ENCODE measurements at regions not wholly inside any gene's neighbourhood (a gene's known extent, or its start where the extent isn't known, plus 50 kb on each side); places are given as distances from the start of the nearest gene placed in this dataset.

DNA sequence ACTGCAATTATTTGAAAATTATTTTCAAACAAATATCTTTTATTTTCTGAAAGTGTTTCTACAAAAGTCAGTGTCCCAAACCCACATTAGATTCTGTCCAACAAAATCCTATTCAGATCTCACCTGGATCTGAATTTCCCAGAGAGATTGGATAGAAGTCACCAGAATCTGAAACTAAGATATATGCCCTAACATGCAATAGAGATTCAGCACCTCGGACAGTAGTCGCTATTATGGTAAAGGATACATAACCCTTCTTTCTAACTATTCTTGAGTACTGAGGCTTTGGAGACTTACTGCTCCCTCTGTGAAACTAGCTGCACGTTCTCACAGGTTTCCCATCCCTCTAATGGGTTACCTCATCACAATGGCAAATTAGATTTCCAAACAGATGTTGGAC is 151.4 kb downstream of the ID4 start:
- Mint-ChIP-seq H3K9me3 (no peaks in the 10 kb centered on the region), H3K4me1 (ENCODE audit: low read depth in 2 of 2) (peaks cover 0 to 3% of the 10 kb centered on the region in 2 donors), H3K36me3 (no peaks in the 10 kb centered on the region), H3K27ac (no peak overlapping the region), H3K4me3 (no peak overlapping the region), H3K27me3 (peaks cover 27 to 40% of the 10 kb centered on the region in 2 donors)
- DNase-seq (ENCODE audit: low spot score): no peak
- ATAC-seq: no peak

GRCh38 chr6:19991176-19991575 is 154.0 kb downstream of the ID4 start:
- Mint-ChIP-seq H3K4me3 (no peak overlapping the region), H3K4me1 (ENCODE audit: low read depth in 2 of 2) (peaks cover 0 to 3% of the 10 kb centered on the region in 2 donors), H3K36me3 (no peaks in the 10 kb centered on the region), H3K9me3 (no peaks in the 10 kb centered on the region), H3K27ac (no peak overlapping the region), H3K27me3 (peaks cover 34 to 47% of the 10 kb centered on the region in 2 donors)
- DNase-seq (ENCODE audit: low spot score) (no peak), ATAC-seq (no peak)

- Mint-ChIP-seq H3K9me3 (peaks cover 7% of the 10 kb centered on the region), H3K27ac (no peak overlapping the region), H3K36me3 (peaks cover 3% of the 10 kb centered on the region), H3K27me3 (peaks cover 37 to 47% of the 10 kb centered on the region in 2 donors), H3K4me3 (no peak overlapping the region), H3K4me1 (ENCODE audit: low read depth in 2 of 2) (peaks cover 6 to 8% of the 10 kb centered on the region in 2 donors)
- ATAC-seq (no peak), DNase-seq (ENCODE audit: low spot score) (no peak)
Measured at GRCh38 chr6:19994909-19995308, 157.7 kb downstream of the ID4 start.

- H3K27me3 Mint-ChIP-seq: peaks cover 37 to 47% of the 10 kb centered on the region in 2 donors
Measured at GRCh38 chr6:19995575-19996257, 158.5 kb downstream of the ID4 start.

GRCh38 chr6:19997104-19997503 is 159.9 kb downstream of the ID4 start:
- H3K27ac Mint-ChIP-seq: no peak overlapping the region
- H3K4me3 Mint-ChIP-seq: no peak overlapping the region
- peaks cover 6 to 8% of the 10 kb centered on the region in 2 donors for H3K4me1 Mint-ChIP-seq (ENCODE audit: low read depth in 2 of 2)
- peaks cover 8% of the 10 kb centered on the region for H3K9me3 Mint-ChIP-seq
- H3K27me3 Mint-ChIP-seq: peaks cover 36 to 43% of the 10 kb centered on the region in 2 donors
- H3K36me3 Mint-ChIP-seq: peaks cover 5% of the 10 kb centered on the region
- DNase-seq (ENCODE audit: low spot score) (no peak), ATAC-seq (no peak)

More at GRCh38 chr6:19995575-19996257, 158.5 kb downstream of the ID4 start:
- H3K9me3 Mint-ChIP-seq: peaks cover 8% of the 10 kb centered on the region
- ATAC-seq (no peak), DNase-seq (ENCODE audit: low spot score) (no peak)
- no peak overlapping the region for H3K4me3 Mint-ChIP-seq
- H3K36me3 Mint-ChIP-seq: peaks cover 5% of the 10 kb centered on the region
- H3K4me1 Mint-ChIP-seq (ENCODE audit: low read depth in 2 of 2): peaks cover 8 to 10% of the 10 kb centered on the region in 2 donors
- H3K27ac Mint-ChIP-seq: no peak overlapping the region

DNA sequence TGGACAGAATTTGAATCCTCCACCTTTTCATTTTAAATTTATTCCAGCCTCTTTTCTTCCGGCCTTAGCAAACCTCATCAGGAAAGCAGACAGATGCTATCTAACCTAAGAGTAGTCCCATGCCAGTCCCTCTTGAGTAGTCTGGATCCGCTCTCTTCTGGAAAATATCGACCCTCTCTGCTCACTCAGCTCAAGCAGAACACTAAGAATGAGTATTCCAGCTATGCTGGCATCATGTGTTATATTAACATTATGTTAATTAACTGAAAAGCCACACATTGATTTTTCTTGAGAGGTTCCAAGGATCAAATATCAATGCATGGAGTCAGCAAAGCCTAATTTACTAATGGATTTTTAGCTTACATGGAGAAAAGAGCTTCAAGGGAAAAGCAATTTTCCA is 161.4 kb downstream of the ID4 start:
- H3K36me3 Mint-ChIP-seq: peaks cover 5% of the 10 kb centered on the region
- H3K4me1 Mint-ChIP-seq (ENCODE audit: low read depth in 2 of 2): peaks cover 6 to 8% of the 10 kb centered on the region in 2 donors
- H3K27me3 Mint-ChIP-seq: peaks cover 35 to 43% of the 10 kb centered on the region in 2 donors
- H3K27ac Mint-ChIP-seq: no peak overlapping the region
- no peak for DNase-seq (ENCODE audit: low spot score)
- H3K9me3 Mint-ChIP-seq: peaks cover 8% of the 10 kb centered on the region
- H3K4me3 Mint-ChIP-seq: no peak overlapping the region
- ATAC-seq: no peak

- peaks cover 5% of the 10 kb centered on the region for H3K36me3 Mint-ChIP-seq
- H3K9me3 Mint-ChIP-seq: peaks cover 8% of the 10 kb centered on the region
- DNase-seq (ENCODE audit: low spot score) (no peak), ATAC-seq (peak; percentile 93 to 96)
- no peak overlapping the region for H3K27ac Mint-ChIP-seq
- peaks cover 6 to 8% of the 10 kb centered on the region in 2 donors for H3K4me1 Mint-ChIP-seq (ENCODE audit: low read depth in 2 of 2)
- no peak overlapping the region for H3K4me3 Mint-ChIP-seq
- H3K27me3 Mint-ChIP-seq: peaks cover 30 to 35% of the 10 kb centered on the region in 2 donors
Measured at GRCh38 chr6:19999319-20000191, 162.4 kb downstream of the ID4 start.

GRCh38 chr6:20001286-20001685 is 164.1 kb downstream of the ID4 start:
- Mint-ChIP-seq H3K9me3 (peaks cover 8% of the 10 kb centered on the region), H3K4me3 (no peak overlapping the region), H3K27me3 (peaks cover 24 to 27% of the 10 kb centered on the region in 2 donors), H3K4me1 (ENCODE audit: low read depth in 2 of 2) (peaks cover 6 to 8% of the 10 kb centered on the region in 2 donors), H3K36me3 (peaks cover 5% of the 10 kb centered on the region), H3K27ac (no peak overlapping the region)
- DNase-seq (ENCODE audit: low spot score): no peak
- no peak for ATAC-seq

DNA sequence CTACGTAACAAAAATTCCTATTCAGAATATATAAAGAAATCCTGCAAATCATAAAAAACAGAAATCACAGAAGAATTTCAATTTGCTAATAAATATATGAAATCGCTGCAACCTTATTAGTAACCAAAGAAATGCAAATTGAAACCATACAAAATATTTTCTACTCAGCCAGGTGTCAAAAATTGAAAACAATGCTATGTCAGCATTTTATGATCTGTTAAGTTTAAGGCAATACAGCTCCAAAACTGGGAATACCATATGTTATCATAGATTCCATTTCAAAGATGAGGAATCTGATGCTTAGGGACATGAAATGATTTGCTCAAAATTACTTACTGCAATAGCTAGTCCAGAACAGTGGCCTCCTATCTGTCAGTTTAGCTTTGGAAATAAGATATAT is 168.9 kb downstream of the ID4 start:
- no peaks in the 10 kb centered on the region for H3K36me3 Mint-ChIP-seq
- no peaks in the 10 kb centered on the region for H3K4me1 Mint-ChIP-seq (ENCODE audit: low read depth in 2 of 2)
- no peak for ATAC-seq
- H3K4me3 Mint-ChIP-seq: no peak overlapping the region
- no peaks in the 10 kb centered on the region for H3K9me3 Mint-ChIP-seq
- no peak for DNase-seq (ENCODE audit: low spot score)
- no peak overlapping the region for H3K27ac Mint-ChIP-seq
- H3K27me3 Mint-ChIP-seq: peaks cover 26 to 43% of the 10 kb centered on the region in 2 donors

- Mint-ChIP-seq H3K36me3 (no peaks in the 10 kb centered on the region), H3K4me3 (no peak overlapping the region), H3K27ac (no peak overlapping the region), H3K27me3 (peaks cover 33 to 54% of the 10 kb centered on the region in 2 donors), H3K4me1 (ENCODE audit: low read depth in 2 of 2) (no peaks in the 10 kb centered on the region), H3K9me3 (no peaks in the 10 kb centered on the region)
- ATAC-seq: no peak
- no peak for DNase-seq (ENCODE audit: low spot score)
Measured at GRCh38 chr6:20008131-20008530, 171.0 kb downstream of the ID4 start.

DNA sequence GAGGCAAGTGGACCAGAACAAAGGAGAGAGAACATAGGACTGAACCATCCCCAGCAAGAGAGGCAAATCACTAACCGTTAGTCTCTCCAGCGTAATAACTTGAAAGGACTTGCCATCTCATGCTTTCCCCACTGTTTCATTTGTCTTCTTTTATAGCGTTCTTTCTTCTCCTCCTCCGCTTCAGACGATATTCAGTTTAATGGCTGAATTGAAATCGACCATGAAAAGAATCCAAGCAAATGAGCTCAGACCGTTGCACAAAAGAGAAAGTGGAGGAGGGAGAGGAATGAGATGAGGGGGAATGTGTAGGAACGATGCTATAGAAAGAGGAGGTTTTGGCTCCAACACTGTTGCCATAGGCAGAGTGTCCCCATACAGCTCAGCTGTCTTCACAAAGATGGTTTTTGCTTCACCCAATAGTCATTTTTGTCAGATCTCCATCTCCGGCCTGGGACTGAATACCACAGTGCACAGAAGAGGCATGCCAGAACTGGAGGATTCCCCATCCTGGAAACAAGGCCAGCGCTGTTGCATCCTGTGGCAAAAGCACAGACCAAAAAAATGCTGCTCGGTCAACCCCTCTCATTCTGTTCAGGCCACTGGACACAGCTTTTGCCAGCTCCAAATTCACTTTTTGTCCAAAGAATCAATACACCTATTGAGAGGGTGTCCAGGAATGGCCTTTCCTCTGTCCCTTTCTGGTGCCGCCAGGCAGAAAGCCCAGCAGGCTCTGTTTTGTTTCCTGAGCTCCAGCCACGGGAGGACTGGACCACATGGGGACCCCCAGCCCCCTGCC is 176.1 kb downstream of the ID4 start:
- no peaks in the 10 kb centered on the region for H3K36me3 Mint-ChIP-seq
- peaks cover 38 to 49% of the 10 kb centered on the region in 2 donors for H3K27me3 Mint-ChIP-seq
- no peak for DNase-seq (ENCODE audit: low spot score)
- H3K27ac Mint-ChIP-seq: no peak overlapping the region
- ATAC-seq: no peak
- no peaks in the 10 kb centered on the region for H3K4me1 Mint-ChIP-seq (ENCODE audit: low read depth in 2 of 2)
- no peak overlapping the region for H3K4me3 Mint-ChIP-seq
- no peaks in the 10 kb centered on the region for H3K9me3 Mint-ChIP-seq

- Mint-ChIP-seq H3K9me3 (no peaks in the 10 kb centered on the region), H3K27me3 (peaks cover 40 to 41% of the 10 kb centered on the region in 2 donors), H3K27ac (no peak overlapping the region), H3K4me1 (ENCODE audit: low read depth in 2 of 2) (no peaks in the 10 kb centered on the region), H3K36me3 (no peaks in the 10 kb centered on the region), H3K4me3 (no peak overlapping the region)
- DNase-seq (ENCODE audit: low spot score) (no peak), ATAC-seq (no peak)
Measured at GRCh38 chr6:20014508-20014907, 177.3 kb downstream of the ID4 start.

GRCh38 chr6:20020526-20020925 is 183.4 kb downstream of the ID4 start:
- DNase-seq (ENCODE audit: low spot score) (no peak), ATAC-seq (no peak)
- no peak overlapping the region for H3K27ac Mint-ChIP-seq
- H3K4me3 Mint-ChIP-seq: no peak overlapping the region
- H3K4me1 Mint-ChIP-seq (ENCODE audit: low read depth in 2 of 2): peaks cover 19 to 20% of the 10 kb centered on the region in 2 donors
- no peaks in the 10 kb centered on the region for H3K36me3 Mint-ChIP-seq
- peaks cover 0 to 13% of the 10 kb centered on the region in 2 donors for H3K27me3 Mint-ChIP-seq
- H3K9me3 Mint-ChIP-seq: no peaks in the 10 kb centered on the region

Measured in natural killer cell treated with Interleukin-12 subunit alpha and Interleukin-12 subunit beta and Interleukin-15 and Interleukin-18, amount 100 ng/mL, for 72 hours (primary cell).